Activated CD8-positive, alpha-beta T cell treated with anti-CD3 and anti-CD28 coated beads, Interleukin-2, amount 10 ng/mL, durations not matched to agents 7 days and 5 days (primary cell): ENCODE measurements at regions not wholly inside any gene's neighbourhood (a gene's known extent, or its start where the extent isn't known, plus 50 kb on each side); places are given as distances from the start of the nearest gene placed in this dataset.

ENCODE experiments used
- ATAC-seq: fragments of 150-1000 bp; cut with Tn5 transposase; one replicate; pipeline ENCODE4 v1.10.0; 2021; ENCODE audit warnings: moderate library complexity
- CTCF ChIA-PET: fragments of 350-600 bp; sonication (Branson Sonifier 250); formaldehyde crosslinking; loops from one replicate; lab custom pipeline; 2021; ENCODE audit warnings: antibody characterized with exemption; lab: Charles Lee
- POLR2A ChIA-PET: fragments of 350-600 bp; sonication (Branson Sonifier 250); formaldehyde crosslinking; loops from one replicate; lab custom pipeline; 2021; ENCODE audit warnings: antibody characterized with exemption; lab: Charles Lee
- DNase-seq: peaks from one replicate; pipeline ENCODE4 v3.0.0-alpha.2; 2020
- H3K27ac Mint-ChIP-seq: one replicate; pipeline ENCODE4 v1.8.0; 2021; ENCODE audit warnings: mild to moderate bottlenecking, mixed read lengths
- H3K27me3 Mint-ChIP-seq: one replicate; pipeline ENCODE4 v1.8.0; 2021; ENCODE audit warnings: low read depth, mixed read lengths
- H3K36me3 Mint-ChIP-seq: one replicate; pipeline ENCODE4 v1.8.0; 2021; ENCODE audit warnings: low read depth, mixed read lengths
- H3K4me1 Mint-ChIP-seq: one replicate; pipeline ENCODE4 v1.8.0; 2021; ENCODE audit warnings: low read depth, mixed read lengths
- H3K4me3 Mint-ChIP-seq: one replicate; pipeline ENCODE4 v1.8.0; 2021; ENCODE audit warnings: mild to moderate bottlenecking, mixed read lengths
- H3K9me3 Mint-ChIP-seq: one replicate; pipeline ENCODE4 v1.8.0; 2022; ENCODE audit warnings: mixed read lengths; ENCODE audit not compliant: insufficient read depth

GRCh38 chr20:6888736-6889395 lies 121.4 kb downstream of the BMP2 start:
- Mint-ChIP-seq H3K4me1 (no peaks in the 10 kb centered on the region), H3K4me3 (no peak overlapping the region), H3K27ac (no peak overlapping the region), H3K9me3 (peaks cover 10% of the 10 kb centered on the region), H3K27me3 (no peaks in the 10 kb centered on the region), H3K36me3 (no peaks in the 10 kb centered on the region)
- CTCF ChIA-PET, result no interaction called here
- no peak for DNase-seq
- no peak for ATAC-seq
- POLR2A ChIA-PET, result no interaction called here

DNA sequence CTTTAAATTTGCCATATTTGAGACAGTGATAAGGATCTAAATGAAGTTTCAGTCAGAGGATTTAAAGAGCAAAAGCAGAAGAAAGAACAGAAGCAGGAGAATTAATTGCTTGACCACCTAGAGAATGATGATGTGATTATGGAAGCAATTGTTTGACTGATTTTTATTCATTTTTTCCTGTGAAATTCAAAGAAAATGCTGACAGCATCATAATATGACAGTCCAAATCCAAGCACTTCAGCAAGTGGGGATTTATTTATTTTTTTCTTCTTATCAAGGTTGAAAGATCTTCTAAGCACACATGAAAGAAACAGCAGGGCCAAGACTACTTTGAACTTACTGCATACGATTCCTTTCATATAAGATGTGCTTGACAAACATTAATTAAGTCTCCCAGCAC lies 125.2 kb downstream of the BMP2 start:
- no peaks in the 10 kb centered on the region for H3K36me3 Mint-ChIP-seq
- peaks cover 5% of the 10 kb centered on the region for H3K9me3 Mint-ChIP-seq
- POLR2A ChIA-PET, result no interaction called here
- DNase-seq (no peak), ATAC-seq (no peak)
- no peaks in the 10 kb centered on the region for H3K4me1 Mint-ChIP-seq
- no peak overlapping the region for H3K4me3 Mint-ChIP-seq
- H3K27ac Mint-ChIP-seq, result no peak overlapping the region
- CTCF ChIA-PET, result no interaction called here
- H3K27me3 Mint-ChIP-seq, result no peaks in the 10 kb centered on the region

- H3K9me3 Mint-ChIP-seq, result peaks cover 8% of the 10 kb centered on the region
- no peak overlapping the region for H3K27ac Mint-ChIP-seq
- H3K4me3 Mint-ChIP-seq, result no peak overlapping the region
- DNase-seq (no peak), ATAC-seq (no peak)
- H3K36me3 Mint-ChIP-seq, result no peaks in the 10 kb centered on the region
- H3K27me3 Mint-ChIP-seq, result no peaks in the 10 kb centered on the region
- ChIA-PET CTCF (no interaction called here), POLR2A (no interaction called here)
- H3K4me1 Mint-ChIP-seq, result no peaks in the 10 kb centered on the region
Observed at GRCh38 chr20:6898928-6899327, 131.4 kb downstream of the BMP2 start.

DNA sequence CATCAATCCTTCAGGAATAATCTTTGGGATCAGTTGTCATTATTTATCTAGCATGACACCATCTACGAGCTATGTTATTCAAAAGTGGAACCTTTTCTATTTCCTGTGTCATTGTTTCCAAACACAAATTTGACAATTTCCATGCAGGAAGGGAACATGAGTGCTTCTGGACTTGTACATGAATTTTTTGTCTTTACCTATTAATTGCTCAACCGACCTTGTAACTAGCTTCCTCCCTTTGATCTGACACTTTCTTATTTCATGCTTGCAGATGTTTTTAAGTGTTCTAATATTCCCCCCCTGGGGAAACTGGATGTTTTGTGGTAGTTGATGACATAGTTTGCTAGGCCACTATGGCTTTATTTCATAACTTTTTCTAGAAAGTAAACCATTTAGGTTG lies 139.4 kb downstream of the BMP2 start:
- ChIA-PET CTCF (no interaction called here), POLR2A (no interaction called here)
- H3K36me3 Mint-ChIP-seq, result no peaks in the 10 kb centered on the region

GRCh38 chr20:6908673-6909072 lies 141.2 kb downstream of the BMP2 start:
- no peaks in the 10 kb centered on the region for H3K27me3 Mint-ChIP-seq

More for the DNA sequence above, 139.4 kb downstream of the BMP2 start:
- no peak overlapping the region for H3K27ac Mint-ChIP-seq
- H3K27me3 Mint-ChIP-seq, result no peaks in the 10 kb centered on the region
- no peaks in the 10 kb centered on the region for H3K9me3 Mint-ChIP-seq
- DNase-seq, result no peak
- no peak for ATAC-seq
- no peak overlapping the region for H3K4me3 Mint-ChIP-seq
- no peaks in the 10 kb centered on the region for H3K4me1 Mint-ChIP-seq

DNA sequence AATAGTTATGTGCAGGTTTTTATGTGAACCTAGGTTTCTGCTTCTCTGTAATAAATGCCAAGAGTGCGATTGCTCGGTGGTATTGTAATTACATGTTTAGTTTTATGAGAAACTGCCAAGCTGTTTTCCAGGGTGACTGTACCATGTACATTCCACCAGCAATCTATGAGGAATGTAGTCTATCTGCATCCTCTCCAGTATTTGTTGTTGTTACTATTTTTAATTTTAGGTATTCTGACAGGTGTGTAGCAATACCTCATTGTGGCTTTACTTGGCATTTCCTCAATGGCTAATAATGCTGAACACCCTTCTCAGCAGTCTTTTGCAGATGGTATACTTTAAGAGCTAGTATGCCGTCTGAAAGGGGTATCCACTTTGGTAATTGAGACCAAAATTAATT lies 142.1 kb downstream of the BMP2 start:
- CTCF ChIA-PET, result no interaction called here

More at GRCh38 chr20:6908673-6909072, 141.2 kb downstream of the BMP2 start:
- Mint-ChIP-seq H3K9me3 (no peaks in the 10 kb centered on the region), H3K36me3 (no peaks in the 10 kb centered on the region), H3K27ac (no peak overlapping the region), H3K4me3 (no peak overlapping the region), H3K4me1 (no peaks in the 10 kb centered on the region)
- no peak for DNase-seq
- ATAC-seq, result no peak
- CTCF ChIA-PET, result no interaction called here
- POLR2A ChIA-PET, result no interaction called here

GRCh38 chr20:6914986-6915385 lies 147.5 kb downstream of the BMP2 start:
- DNase-seq, result no peak
- Mint-ChIP-seq H3K9me3 (peaks cover 17% of the 10 kb centered on the region), H3K4me3 (no peak overlapping the region), H3K36me3 (no peaks in the 10 kb centered on the region), H3K27ac (no peak overlapping the region), H3K27me3 (no peaks in the 10 kb centered on the region), H3K4me1 (no peaks in the 10 kb centered on the region)
- ATAC-seq, result no peak
- ChIA-PET CTCF (no interaction called here), POLR2A (interaction anchor here (0.7 kb wide), 1 partner anchor 1722 kb away, joined by 4 read pairs; no protein-coding TSS in a partner anchor)

More for the DNA sequence above, 142.1 kb downstream of the BMP2 start:
- no peaks in the 10 kb centered on the region for H3K9me3 Mint-ChIP-seq
- DNase-seq (no peak), ATAC-seq (no peak)
- H3K4me3 Mint-ChIP-seq, result no peak overlapping the region
- no peak overlapping the region for H3K27ac Mint-ChIP-seq
- no peaks in the 10 kb centered on the region for H3K36me3 Mint-ChIP-seq
- no peaks in the 10 kb centered on the region for H3K27me3 Mint-ChIP-seq
- POLR2A ChIA-PET, result no interaction called here
- H3K4me1 Mint-ChIP-seq, result no peaks in the 10 kb centered on the region

GRCh38 chr20:6916938-6917337 lies 149.5 kb downstream of the BMP2 start:
- H3K4me3 Mint-ChIP-seq, result no peak overlapping the region
- no peaks in the 10 kb centered on the region for H3K36me3 Mint-ChIP-seq
- H3K9me3 Mint-ChIP-seq, result peaks cover 17% of the 10 kb centered on the region
- no peaks in the 10 kb centered on the region for H3K4me1 Mint-ChIP-seq
- ChIA-PET CTCF (no interaction called here), POLR2A (no interaction called here)
- DNase-seq (no peak), ATAC-seq (no peak)
- H3K27ac Mint-ChIP-seq, result no peak overlapping the region
- no peaks in the 10 kb centered on the region for H3K27me3 Mint-ChIP-seq

DNA sequence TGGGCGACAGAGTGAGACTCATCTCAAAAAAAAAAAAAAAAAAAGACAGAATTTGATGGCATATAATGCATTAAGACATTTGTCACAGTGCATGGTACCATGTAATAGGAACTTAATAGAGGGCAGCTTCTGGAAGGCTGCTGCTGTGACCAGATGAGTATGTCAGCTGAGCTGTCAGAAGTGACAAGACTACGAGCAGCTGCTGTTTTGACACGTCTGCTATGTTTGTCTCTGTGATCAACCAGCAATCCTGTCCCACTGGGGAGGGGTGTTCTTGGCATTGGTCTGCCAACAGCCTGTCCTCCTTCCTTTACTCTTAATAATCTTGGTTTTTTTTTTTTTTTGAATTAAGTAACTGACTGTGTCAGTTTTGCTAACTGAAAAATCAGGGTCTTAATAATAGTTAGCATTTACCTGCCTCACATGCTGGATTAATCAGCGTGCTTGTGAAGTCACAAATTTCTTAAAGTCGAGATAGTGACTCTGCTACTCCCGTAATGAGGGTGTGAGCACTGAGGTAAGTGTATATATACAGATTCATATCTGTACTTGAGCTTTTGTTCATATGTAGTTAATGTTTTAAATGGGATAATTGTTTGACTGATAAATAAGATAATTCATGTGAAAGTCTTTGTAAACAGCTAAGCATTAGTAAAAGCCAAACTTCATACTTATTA lies 152.4 kb downstream of the BMP2 start:
- ChIA-PET POLR2A (no interaction called here), CTCF (no interaction called here)
- Mint-ChIP-seq H3K4me1 (no peaks in the 10 kb centered on the region), H3K27me3 (no peaks in the 10 kb centered on the region), H3K27ac (no peak overlapping the region), H3K36me3 (no peaks in the 10 kb centered on the region), H3K9me3 (peaks cover 25% of the 10 kb centered on the region), H3K4me3 (no peak overlapping the region)
- ATAC-seq (no peak), DNase-seq (no peak)

GRCh38 chr20:6920991-6921613 lies 153.6 kb downstream of the BMP2 start:
- Mint-ChIP-seq H3K27me3 (no peaks in the 10 kb centered on the region), H3K27ac (no peak overlapping the region), H3K9me3 (peaks cover 23% of the 10 kb centered on the region), H3K36me3 (no peaks in the 10 kb centered on the region), H3K4me3 (no peak overlapping the region), H3K4me1 (no peaks in the 10 kb centered on the region)
- ChIA-PET POLR2A (no interaction called here), CTCF (interaction anchor here (0.9 kb wide), 1 partner anchor 10 kb away, joined by 3 read pairs; no protein-coding TSS in a partner anchor)
- DNase-seq, result no peak
- ATAC-seq, result no peak

DNA sequence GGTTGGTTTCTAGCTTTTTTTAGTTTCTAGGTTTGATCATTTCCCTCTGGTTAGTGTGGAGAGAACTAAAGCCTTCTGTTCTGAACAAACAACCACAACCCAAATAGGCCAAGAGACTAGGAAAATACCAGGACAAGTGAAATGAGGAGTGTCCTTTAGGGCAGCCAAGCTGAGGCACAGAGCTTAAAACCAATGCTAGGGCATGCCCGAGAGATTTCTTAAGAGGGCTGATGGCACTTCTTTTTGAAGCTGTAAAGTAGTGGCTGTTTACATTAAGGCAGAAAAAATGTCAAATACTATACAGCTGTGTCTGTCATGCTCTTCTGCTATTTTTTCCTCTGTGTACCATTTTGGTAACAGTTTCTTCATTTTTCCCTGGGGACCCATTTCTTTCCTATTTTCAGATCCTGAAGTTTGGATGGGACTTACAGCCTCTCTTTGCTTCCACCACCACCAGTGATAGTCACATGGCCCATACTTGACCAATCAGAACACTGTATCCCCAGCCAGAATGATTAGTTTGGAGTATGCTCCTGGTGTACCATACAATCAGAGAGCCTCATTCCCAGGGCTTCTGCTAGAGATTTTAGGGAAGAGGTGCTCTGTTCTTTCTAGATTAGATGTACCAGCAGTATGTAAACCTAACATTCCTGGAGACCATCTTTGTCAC lies 154.4 kb downstream of the BMP2 start:
- ATAC-seq (no peak), DNase-seq (no peak)
- CTCF ChIA-PET, result interaction anchor here (0.9 kb wide), 1 partner anchor 10 kb away, joined by 3 read pairs; no protein-coding TSS in a partner anchor
- H3K27me3 Mint-ChIP-seq, result no peaks in the 10 kb centered on the region
- no peaks in the 10 kb centered on the region for H3K36me3 Mint-ChIP-seq
- no peaks in the 10 kb centered on the region for H3K4me1 Mint-ChIP-seq
- H3K9me3 Mint-ChIP-seq, result peaks cover 18% of the 10 kb centered on the region
- POLR2A ChIA-PET, result no interaction called here
- no peak overlapping the region for H3K27ac Mint-ChIP-seq
- no peak overlapping the region for H3K4me3 Mint-ChIP-seq

GRCh38 chr20:6924681-6925080 lies 157.2 kb downstream of the BMP2 start:
- Mint-ChIP-seq H3K4me3 (no peak overlapping the region), H3K9me3 (peaks cover 19% of the 10 kb centered on the region), H3K27me3 (no peaks in the 10 kb centered on the region), H3K27ac (no peak overlapping the region), H3K36me3 (no peaks in the 10 kb centered on the region), H3K4me1 (no peaks in the 10 kb centered on the region)
- no peak for DNase-seq
- ATAC-seq, result no peak
- POLR2A ChIA-PET, result no interaction called here
- CTCF ChIA-PET, result no interaction called here
